CD4-positive, alpha-beta T cell treated with Interleukin-4 for 1 hour (primary cell): ENCODE measurements at regions not wholly inside any gene's neighbourhood (a gene's known extent, or its start where the extent isn't known, plus 50 kb on each side); places are given as distances from the start of the nearest gene placed in this dataset.
"Not testable (repeated sequence)": the region's sequence is repeated elsewhere in the genome, so short reads cannot be mapped to it uniquely, and the experiment has no call there.

Experiments
- DNase-seq, 2 donors: peaks; one replicate each; pipeline ENCODE4 v3.0.0-alpha.2; 2020 to 2022

- no peak for DNase-seq
Observed at GRCh38 chr6:121647905-121648304, 212.5 kb downstream of the GJA1 start.

- no peak for DNase-seq
Observed at GRCh38 chr6:121649951-121650350, 214.5 kb downstream of the GJA1 start.

GRCh38 chr6:121651420-121651819 lies 216.0 kb downstream of the GJA1 start:
- no peak for DNase-seq

- no peak for DNase-seq
Observed at GRCh38 chr6:121652223-121652622, 216.8 kb downstream of the GJA1 start.

GRCh38 chr6:121652726-121653623 lies 217.5 kb downstream of the GJA1 start:
- no peak for DNase-seq

GRCh38 chr6:121653624-121654008 lies 218.2 kb downstream of the GJA1 start:
- no peak for DNase-seq

- no peak for DNase-seq
Observed at GRCh38 chr6:121657972-121658371, 222.5 kb downstream of the GJA1 start.

- no peak for DNase-seq
Observed at GRCh38 chr6:121660277-121660676, 224.8 kb downstream of the GJA1 start.

GRCh38 chr6:121663292-121663810 lies 227.9 kb downstream of the GJA1 start:
- DNase-seq, result no peak

GRCh38 chr6:121664158-121664557 lies 228.7 kb downstream of the GJA1 start:
- no peak for DNase-seq

- DNase-seq, result no peak
Observed at GRCh38 chr6:121666814-121667213, 231.4 kb downstream of the GJA1 start.

- DNase-seq, result no peak
Observed at GRCh38 chr6:121668259-121668658, 232.8 kb downstream of the GJA1 start.

GRCh38 chr6:121670511-121670910 lies 235.1 kb downstream of the GJA1 start:
- no peak for DNase-seq

GRCh38 chr6:121677571-121677970 lies 242.1 kb downstream of the GJA1 start:
- DNase-seq, result no peak

- DNase-seq, result no peak
Observed at GRCh38 chr6:121678245-121678644, 242.8 kb downstream of the GJA1 start.

- DNase-seq, result no peak
Observed at GRCh38 chr6:121680058-121680457, 244.6 kb downstream of the GJA1 start.

- no peak for DNase-seq
Observed at GRCh38 chr6:121682666-121683065, 247.2 kb downstream of the GJA1 start.

GRCh38 chr6:121685806-121686205 lies 250.4 kb downstream of the GJA1 start:
- not testable (repeated sequence) for DNase-seq

- DNase-seq, result no peak
Observed at GRCh38 chr6:121686611-121687023, 251.2 kb downstream of the GJA1 start.

- no peak for DNase-seq
Observed at GRCh38 chr6:121688974-121689373, 253.5 kb downstream of the GJA1 start.

GRCh38 chr6:121691126-121691551 lies 255.7 kb downstream of the GJA1 start:
- DNase-seq, result no peak

- DNase-seq, result no peak
Observed at GRCh38 chr6:121694389-121694788, 258.9 kb downstream of the GJA1 start.

- no peak for DNase-seq
Observed at GRCh38 chr6:121694801-121695251, 259.4 kb downstream of the GJA1 start.

- DNase-seq, result no peak
Observed at GRCh38 chr6:121695329-121695728, 259.9 kb downstream of the GJA1 start.
